ENCODE measurements at regions not wholly inside any gene's neighbourhood (a gene's known extent, or its start where the extent isn't known, plus 50 kb on each side); places are given as distances from the start of the nearest gene placed in this dataset.

DNA sequence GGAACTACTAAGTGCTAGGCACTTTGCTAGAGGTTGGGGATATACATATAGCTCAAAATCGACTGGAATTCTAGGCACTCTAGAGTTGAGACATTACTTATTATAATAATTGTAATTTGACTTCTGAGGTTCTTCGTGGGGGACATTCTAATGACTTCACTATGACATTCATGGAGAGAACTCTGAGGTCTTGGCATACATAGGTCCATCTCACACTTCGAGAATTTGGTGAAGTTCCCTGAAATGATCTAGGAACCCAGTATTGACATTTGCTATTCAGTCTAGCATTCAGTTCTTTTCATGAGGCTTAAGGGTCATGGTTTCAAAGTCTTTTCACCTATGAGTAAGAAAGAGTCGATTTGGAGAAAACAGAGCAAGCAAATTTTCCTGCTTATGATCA lies 446.6 kb upstream of the JAG1 start:
- H3K36me3 ChIP-seq (ENCODE audit: insufficient read depth, low read length), result no peaks in the 10 kb centered on the region
- CTCF ChIA-PET (ENCODE audit: unreplicated experiment), result no interaction called here
- POLR2A ChIA-PET, result interaction anchor here (0.6 kb wide), 1 partner anchor 484 kb away, joined by 5 read pairs; no protein-coding TSS in a partner anchor
- BruUV-seq (replicated peaks), result no TSS peak
- H3K9me2 ChIP-seq (ENCODE audit: insufficient read depth, low read length), result no peaks in the 10 kb centered on the region
- H4K20me1 ChIP-seq (ENCODE audit: insufficient read depth, low read length), result no peaks in the 10 kb centered on the region
- no peaks in the 10 kb centered on the region for H3K4me1 ChIP-seq (ENCODE audit: insufficient read depth, low read length, poor library complexity, severe bottlenecking)
- no peak overlapping the region for H3K4me2 ChIP-seq (ENCODE audit: low read length)
- H3K4me3 ChIP-seq (ENCODE audit: low read depth, low read length, poor library complexity, severe bottlenecking), result no peak overlapping the region
- no peak overlapping the region for H2AFZ ChIP-seq (ENCODE audit: low read length)
- H3K9me3 ChIP-seq (ENCODE audit: low read length), result no peaks in the 10 kb centered on the region
- no peaks in the 10 kb centered on the region for H3K79me2 ChIP-seq (ENCODE audit: insufficient read depth, low read depth, low read length)
- intact Hi-C loops (cut with micrococcal nuclease; ENCODE audit: unreplicated experiment), result no loop called here
- no peak for TF ChIP-seq EZH2phosphoT487 (IDR thresholded peaks at IDR 0.05; ENCODE audit: borderline replicate concordance, low read depth, low read length)
- TF ChIP-seq, protein P1, sequence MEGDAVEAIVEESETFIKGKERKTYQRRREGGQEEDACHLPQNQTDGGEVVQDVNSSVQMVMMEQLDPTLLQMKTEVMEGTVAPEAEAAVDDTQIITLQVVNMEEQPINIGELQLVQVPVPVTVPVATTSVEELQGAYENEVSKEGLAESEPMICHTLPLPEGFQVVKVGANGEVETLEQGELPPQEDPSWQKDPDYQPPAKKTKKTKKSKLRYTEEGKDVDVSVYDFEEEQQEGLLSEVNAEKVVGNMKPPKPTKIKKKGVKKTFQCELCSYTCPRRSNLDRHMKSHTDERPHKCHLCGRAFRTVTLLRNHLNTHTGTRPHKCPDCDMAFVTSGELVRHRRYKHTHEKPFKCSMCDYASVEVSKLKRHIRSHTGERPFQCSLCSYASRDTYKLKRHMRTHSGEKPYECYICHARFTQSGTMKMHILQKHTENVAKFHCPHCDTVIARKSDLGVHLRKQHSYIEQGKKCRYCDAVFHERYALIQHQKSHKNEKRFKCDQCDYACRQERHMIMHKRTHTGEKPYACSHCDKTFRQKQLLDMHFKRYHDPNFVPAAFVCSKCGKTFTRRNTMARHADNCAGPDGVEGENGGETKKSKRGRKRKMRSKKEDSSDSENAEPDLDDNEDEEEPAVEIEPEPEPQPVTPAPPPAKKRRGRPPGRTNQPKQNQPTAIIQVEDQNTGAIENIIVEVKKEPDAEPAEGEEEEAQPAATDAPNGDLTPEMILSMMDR (conservative IDR thresholded peaks at IDR 0.05; ENCODE audit: low read length), result no peak
- no peak for DNase-seq (ENCODE audit: low spot score)
- H3K27ac ChIP-seq (ENCODE audit: low read depth, low read length, poor library complexity, severe bottlenecking), result no peak overlapping the region

DNA sequence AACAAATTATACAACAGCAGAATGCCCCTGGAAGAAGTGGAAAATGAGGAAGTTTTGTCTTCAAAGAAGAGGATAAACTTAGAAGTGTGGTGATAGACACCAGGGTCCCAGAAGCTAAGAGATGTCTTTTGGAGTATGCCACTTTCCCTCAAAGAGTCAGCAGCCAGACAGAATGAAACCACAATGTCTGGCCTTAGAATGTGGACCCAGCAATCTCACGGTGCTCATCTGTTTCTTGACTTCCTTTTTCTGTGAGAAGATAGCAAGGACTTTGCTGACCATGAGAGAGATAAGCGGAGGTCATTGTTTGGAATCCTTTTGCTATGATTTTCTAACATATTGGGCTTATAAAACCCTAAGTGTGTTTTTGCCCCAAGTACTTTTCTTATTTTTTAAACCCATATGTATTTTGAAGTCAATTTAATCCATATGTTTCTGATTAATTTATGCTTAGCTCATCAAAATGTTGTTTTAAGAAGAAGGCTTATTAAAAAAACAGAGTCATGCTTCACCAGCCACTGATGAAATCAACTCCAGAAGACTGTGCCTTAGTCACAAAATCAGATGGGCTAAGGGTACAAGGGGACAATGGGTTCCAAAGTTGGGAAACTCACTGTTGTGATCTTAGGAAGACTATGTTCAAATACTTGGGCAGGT lies 451.2 kb upstream of the JAG1 start:
- intact Hi-C loops (cut with micrococcal nuclease; ENCODE audit: unreplicated experiment), result no loop called here
- no TSS peak for BruUV-seq (replicated peaks)
- Histone ChIP-seq H3K27ac (ENCODE audit: low read depth, low read length, poor library complexity, severe bottlenecking) (no peak overlapping the region), H3K4me3 (ENCODE audit: low read depth, low read length, poor library complexity, severe bottlenecking) (no peak overlapping the region), H3K9me2 (ENCODE audit: insufficient read depth, low read length) (no peaks in the 10 kb centered on the region), H3K4me1 (ENCODE audit: insufficient read depth, low read length, poor library complexity, severe bottlenecking) (no peaks in the 10 kb centered on the region), H3K4me2 (ENCODE audit: low read length) (no peak overlapping the region), H3K79me2 (ENCODE audit: insufficient read depth, low read depth, low read length) (no peaks in the 10 kb centered on the region), H2AFZ (ENCODE audit: low read length) (no peak overlapping the region), H3K36me3 (ENCODE audit: insufficient read depth, low read length) (no peaks in the 10 kb centered on the region), H3K9me3 (ENCODE audit: low read length) (no peaks in the 10 kb centered on the region), H4K20me1 (ENCODE audit: insufficient read depth, low read length) (no peaks in the 10 kb centered on the region)
- DNase-seq (ENCODE audit: low spot score), result no peak
- no peak for TF ChIP-seq EZH2phosphoT487 (IDR thresholded peaks at IDR 0.05; ENCODE audit: borderline replicate concordance, low read depth, low read length)
- TF ChIP-seq, protein P1 (conservative IDR thresholded peaks at IDR 0.05; ENCODE audit: low read length), result no peak
- CTCF ChIA-PET (ENCODE audit: unreplicated experiment), result no interaction called here
- POLR2A ChIA-PET, result no interaction called here

GRCh38 chr20:11128220-11128718 lies 454.5 kb upstream of the JAG1 start:
- no peaks in the 10 kb centered on the region for H4K20me1 ChIP-seq (ENCODE audit: insufficient read depth, low read length)
- CTCF ChIA-PET (ENCODE audit: unreplicated experiment), result no interaction called here
- BruUV-seq (replicated peaks), result no TSS peak

More at GRCh38 chr20:11128220-11128718, 454.5 kb upstream of the JAG1 start:
- TF ChIP-seq EZH2phosphoT487 (IDR thresholded peaks at IDR 0.05; ENCODE audit: borderline replicate concordance, low read depth, low read length), result no peak
- TF ChIP-seq, protein P1 (conservative IDR thresholded peaks at IDR 0.05; ENCODE audit: low read length), result no peak
- DNase-seq (ENCODE audit: low spot score), result no peak
- H3K4me1 ChIP-seq (ENCODE audit: insufficient read depth, low read length, poor library complexity, severe bottlenecking), result no peaks in the 10 kb centered on the region
- H3K36me3 ChIP-seq (ENCODE audit: insufficient read depth, low read length), result no peaks in the 10 kb centered on the region
- no peak overlapping the region for H3K4me3 ChIP-seq (ENCODE audit: low read depth, low read length, poor library complexity, severe bottlenecking)
- no peaks in the 10 kb centered on the region for H3K9me2 ChIP-seq (ENCODE audit: insufficient read depth, low read length)
- H3K9me3 ChIP-seq (ENCODE audit: low read length), result no peaks in the 10 kb centered on the region
- POLR2A ChIA-PET, result no interaction called here
- intact Hi-C loops (cut with micrococcal nuclease; ENCODE audit: unreplicated experiment), result no loop called here
- no peak overlapping the region for H3K4me2 ChIP-seq (ENCODE audit: low read length)
- no peak overlapping the region for H3K27ac ChIP-seq (ENCODE audit: low read depth, low read length, poor library complexity, severe bottlenecking)
- H2AFZ ChIP-seq (ENCODE audit: low read length), result no peak overlapping the region
- no peaks in the 10 kb centered on the region for H3K79me2 ChIP-seq (ENCODE audit: insufficient read depth, low read depth, low read length)
